K562 (cell line): ENCODE measurements at regions not wholly inside any gene's neighbourhood (a gene's known extent, or its start where the extent isn't known, plus 50 kb on each side); places are given as distances from the start of the nearest gene placed in this dataset.
"Not testable (repeated sequence)": the region's sequence is repeated elsewhere in the genome, so short reads cannot be mapped to it uniquely, and the experiment has no call there.

Source experiments
- ATAC-seq: fragments of 200-7000 bp; cut with Tn5 transposase; 3 replicates; pipeline ENCODE4 v1.9.1; 2020; ENCODE audit warnings: moderate library complexity
- BruUV-seq: library from RNA; stranded (reverse); fragments of 400-500 nt; replicated peaks from 2 replicates; lab custom pipeline; 2021; lab: Mats Ljungman, UMichigan
- CTCF ChIA-PET: fragments of 300-600 bp; formaldehyde crosslinking; extraction: SDS; loops from one replicate; lab custom pipeline; 2021; ENCODE audit warnings: low intra/inter-chr PET ratio; lab: Yijun Ruan, JAX
- POLR2A ChIA-PET: fragments of 300-600, 350-650 bp; sonication (Branson Sonifier 250); formaldehyde crosslinking; extraction: SDS; loops from one replicate; lab custom pipeline; 2021; ENCODE audit warnings: antibody characterized with exemption, inconsistent platforms; lab: Yijun Ruan, JAX
- DNase-seq, 4 experiments: peaks; one replicate each; pipeline versions ENCODE4 v3.0.0 to v3.0.0-alpha.2; 2011 to 2018; ENCODE audit warnings: low spot score in 3 of 4, mixed read lengths in 3 of 4; ENCODE audit errors: extremely low read depth in 1 of 4
- FAIRE-seq: peaks from 2 replicates; lab custom pipeline; 2011; peaks lifted over from hg19 to GRCh38; lab: Jason Lieb, UNC
- H2AFZ ChIP-seq: 2 replicates; pipeline ENCODE4 v1.6.0; 2011; ENCODE audit warnings: low read depth, low read length, control low read depth, inconsistent platforms
- H3K27ac ChIP-seq: fragments of 200-600 bp; 3 replicates; pipeline ENCODE4 v1.8.0; 2011; ENCODE audit warnings: low read depth, mild to moderate bottlenecking, control low read depth, inconsistent platforms, low read length, moderate library complexity, mixed read lengths; ENCODE audit errors: extremely low read depth
- H3K27me3 ChIP-seq, 2 experiments: fragments of 300-600 bp in 1 of 2; 2 replicates in 1 of 2; 3 replicates in 1 of 2; pipeline versions ENCODE4 v1.6.0 to v1.8.0; 2011; ENCODE audit warnings: inconsistent platforms in 2 of 2, low read length in 2 of 2, mild to moderate bottlenecking in 1 of 2, mixed read lengths in 1 of 2, moderate library complexity in 1 of 2; ENCODE audit not compliant: control insufficient read depth in 2 of 2, insufficient read depth in 2 of 2
- H3K36me3 ChIP-seq: fragments of 300-600 bp; 3 replicates; pipeline ENCODE4 v1.8.0; 2011; ENCODE audit warnings: mild to moderate bottlenecking, low read length, inconsistent platforms; ENCODE audit not compliant: control insufficient read depth, insufficient read depth
- H3K4me1 ChIP-seq, 2 experiments: fragments of 200-600 bp in 1 of 2; replicated peaks in 1 of 2; 2 replicates in 1 of 2; 3 replicates in 1 of 2; pipeline versions ENCODE4 v1.5.1 to v1.8.0; 2011; ENCODE audit warnings: inconsistent platforms in 2 of 2, low read length in 2 of 2, mild to moderate bottlenecking in 1 of 2, mixed read lengths in 1 of 2, moderate library complexity in 1 of 2; ENCODE audit not compliant: control insufficient read depth in 2 of 2, insufficient read depth in 2 of 2
- H3K4me2 ChIP-seq: 2 replicates; pipeline ENCODE4 v1.6.1; 2011; ENCODE audit warnings: low read length, control low read depth, inconsistent platforms, mixed read lengths; ENCODE audit not compliant: insufficient read depth
- H3K4me3 ChIP-seq: fragments of 200-600 bp; sonication (generic), shearing (Covaris generic); 2 replicates; pipeline ENCODE4 v1.5.1; 2016; ENCODE audit warnings: control low read depth, inconsistent platforms
- H3K79me2 ChIP-seq: fragments of 200-600 bp; 3 replicates; pipeline ENCODE4 v1.8.0; 2011; ENCODE audit warnings: low read length, inconsistent platforms; ENCODE audit not compliant: control insufficient read depth, insufficient read depth
- H3K9ac ChIP-seq, 2 experiments: 2 replicates each; pipeline versions ENCODE4 v1.6.0 to v1.6.1; 2011; ENCODE audit warnings: low read depth in 2 of 2, low read length in 2 of 2, control low read depth in 1 of 2, inconsistent platforms in 1 of 2, mild to moderate bottlenecking in 1 of 2, mixed read lengths in 1 of 2; ENCODE audit not compliant: insufficient read depth in 1 of 2
- H3K9me1 ChIP-seq: one replicate; pipeline ENCODE4 v1.6.0; 2011; ENCODE audit warnings: inconsistent platforms, mild to moderate bottlenecking, low read length, moderate library complexity; ENCODE audit not compliant: control insufficient read depth, insufficient read depth
- H3K9me3 ChIP-seq: replicated peaks from 2 replicates; pipeline ENCODE4 v1.5.1; 2011; ENCODE audit warnings: low read depth, low read length, inconsistent platforms; ENCODE audit not compliant: control insufficient read depth, insufficient read depth
- H4K20me1 ChIP-seq: replicated peaks from 2 replicates; pipeline ENCODE4 v1.6.1; 2011; ENCODE audit warnings: low read length, inconsistent platforms, mixed read lengths; ENCODE audit not compliant: control insufficient read depth, insufficient read depth
- WGBS: fragments of 100-300 bp; shearing (Covaris generic); methylation state at CpG from one replicate; pipeline ENCODE4 v1.1.6; 2016; ENCODE audit warnings: low coverage, mixed read lengths; ENCODE audit not compliant: insufficient coverage; ENCODE audit errors: missing lambda C conversion rate; 5-methylcytosine and 5-hydroxymethylcytosine counted together
- in situ Hi-C: fragments of 300-500 bp; cut with MboI; formaldehyde crosslinking; loops from 4 replicates; pipeline ENCODE4 v1.15.0; 2018; ENCODE audit warnings: inconsistent platforms, mixed read lengths
- intact Hi-C: fragments of 100-400 bp; cut with micrococcal nuclease; formaldehyde crosslinking; loops from 2 replicates; pipeline ENCODE4 v1.14.2; 2022

DNA sequence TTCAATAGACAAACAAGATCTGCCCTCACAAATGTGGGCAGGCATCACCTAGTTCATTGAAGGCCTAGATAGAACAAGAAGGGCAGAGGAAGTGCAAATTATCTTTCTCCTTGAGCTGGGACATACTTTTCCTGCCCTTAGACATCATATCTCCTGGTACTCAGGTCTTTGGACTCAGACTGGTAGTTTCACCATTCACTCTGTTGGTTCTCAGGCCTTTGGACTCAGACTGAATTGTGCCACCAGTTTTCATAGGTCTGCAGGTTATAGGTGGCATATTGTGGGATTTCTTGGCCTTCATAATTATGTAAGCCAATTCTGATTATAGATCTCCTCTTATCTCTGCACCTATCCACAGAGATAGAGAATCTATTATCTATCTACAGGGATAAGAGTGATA, 54.6 kb upstream of the GOLGA8Q start:
- POLR2A ChIA-PET, H3K4me2 ChIP-seq, intact Hi-C loops, H3K27ac ChIP-seq, H3K4me3 ChIP-seq, ATAC-seq, in situ Hi-C loops, H4K20me1 ChIP-seq, H2AFZ ChIP-seq, H3K36me3 ChIP-seq, DNase-seq, H3K9me1 ChIP-seq, H3K27me3 ChIP-seq, H3K9me3 ChIP-seq, H3K4me1 ChIP-seq, H3K79me2 ChIP-seq, FAIRE-seq, H3K9ac ChIP-seq, BruUV-seq, CTCF ChIA-PET: not testable (repeated sequence)

DNA sequence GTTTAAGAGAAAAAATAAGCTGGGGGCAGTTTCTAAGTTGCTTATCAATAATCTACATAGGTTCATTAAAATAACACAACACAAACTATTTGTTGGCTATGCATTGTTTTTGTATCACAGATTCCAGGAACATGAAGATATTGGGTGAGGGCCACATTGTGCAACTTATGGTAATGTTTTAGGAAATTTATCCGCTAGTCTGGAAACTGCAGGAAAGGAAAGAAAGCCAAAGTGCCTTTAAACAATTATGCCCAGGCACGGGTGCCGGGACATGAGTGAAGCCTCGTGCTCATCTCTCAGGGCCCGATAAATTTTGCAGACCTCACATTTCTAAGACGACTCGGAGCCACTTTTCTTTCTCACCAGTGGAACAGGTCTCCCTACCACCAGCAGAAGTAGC, 52.6 kb upstream of the GOLGA8Q start:
- DNase-seq, H2AFZ ChIP-seq, H3K9me3 ChIP-seq, H3K4me1 ChIP-seq, FAIRE-seq, ATAC-seq, H3K9me1 ChIP-seq, BruUV-seq, H3K36me3 ChIP-seq, H3K4me3 ChIP-seq, H3K4me2 ChIP-seq, intact Hi-C loops, in situ Hi-C loops, CTCF ChIA-PET, H3K79me2 ChIP-seq, H3K27me3 ChIP-seq, H3K27ac ChIP-seq, H4K20me1 ChIP-seq, H3K9ac ChIP-seq, POLR2A ChIA-PET: not testable (repeated sequence)
- WGBS = no CpG with 5 or more reads among the region's 7 CpGs

DNA sequence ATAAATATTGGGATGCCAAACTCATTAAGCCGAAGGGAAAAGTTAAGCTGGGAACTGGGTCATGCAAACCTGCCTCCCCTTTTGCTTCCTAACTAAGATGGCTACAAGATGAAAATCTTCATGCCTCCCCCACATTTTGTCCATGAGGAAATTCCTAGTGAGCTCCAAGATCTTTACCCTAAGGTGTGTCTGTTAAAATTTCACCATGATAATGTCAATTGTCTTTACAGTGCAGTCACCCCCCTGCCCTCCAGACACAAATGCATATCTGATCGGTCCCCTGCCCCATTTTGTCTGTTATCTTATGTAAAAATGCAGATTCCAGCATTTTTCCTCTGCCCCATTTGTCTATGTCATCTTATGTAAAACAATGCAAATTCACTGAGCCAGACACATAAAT, 51.3 kb upstream of the GOLGA8Q start:
- BruUV-seq, in situ Hi-C loops, ATAC-seq: not testable (repeated sequence)

More for the DNA sequence above, 51.3 kb upstream of the GOLGA8Q start:
- H3K4me2 ChIP-seq, H2AFZ ChIP-seq, H4K20me1 ChIP-seq, H3K4me1 ChIP-seq, CTCF ChIA-PET, H3K27me3 ChIP-seq, H3K4me3 ChIP-seq, intact Hi-C loops, H3K9ac ChIP-seq, H3K79me2 ChIP-seq, POLR2A ChIA-PET, DNase-seq, H3K27ac ChIP-seq, H3K9me1 ChIP-seq, H3K36me3 ChIP-seq, H3K9me3 ChIP-seq, FAIRE-seq: not testable (repeated sequence)
- 6% methylated on average over 1 of the region's 2 CpGs for WGBS
